SK-N-SH (cell line): ENCODE measurements at regions not wholly inside any gene's neighbourhood (a gene's known extent, or its start where the extent isn't known, plus 50 kb on each side); places are given as distances from the start of the nearest gene placed in this dataset.

Experiments
- CTCF ChIA-PET: fragments of 300-600, 350-600 bp; formaldehyde crosslinking; extraction: SDS; loops from one replicate; lab custom pipeline; 2021; lab: Yijun Ruan, JAX
- POLR2A ChIA-PET: fragments of 350-600 bp; sonication (Branson Sonifier 250); formaldehyde crosslinking; extraction: SDS; loops from one replicate; lab custom pipeline; 2020; ENCODE audit warnings: antibody characterized with exemption, inconsistent platforms; lab: Yijun Ruan, JAX
- DNase-seq: peaks from one replicate; pipeline ENCODE4 v3.0.0; 2012
- H2AFZ ChIP-seq: fragments of 200-600 bp; sonication (generic); 2 replicates; pipeline ENCODE4 v1.8.1; 2016; ENCODE audit warnings: antibody characterized with exemption, mild to moderate bottlenecking, low read depth
- H3F3A ChIP-seq: fragments of 200-600 bp; sonication (generic); replicated peaks from 2 replicates; pipeline ENCODE3; 2016; ENCODE audit warnings: antibody characterized with exemption, mild to moderate bottlenecking; ENCODE audit not compliant: insufficient read depth
- H3K27ac ChIP-seq, 2 experiments: fragments of 200-500 bp in 1 of 2; fragments of 200-600 bp in 1 of 2; sonication (Bioruptor generic) in 1 of 2; sonication (generic), shearing (Covaris generic) in 1 of 2; 2 replicates each; pipeline versions ENCODE4 v1.5.1 to v1.6.1; 2014 to 2016; ENCODE audit warnings: low read depth in 2 of 2, inconsistent platforms in 1 of 2, low read length in 1 of 2, mild to moderate bottlenecking in 1 of 2, mixed read lengths in 1 of 2
- H3K27me3 ChIP-seq: fragments of 200-600 bp; sonication (generic), shearing (Covaris generic); 2 replicates; pipeline ENCODE4 v1.6.1; 2016; ENCODE audit warnings: mixed run types; ENCODE audit not compliant: insufficient read depth
- H3K36me3 ChIP-seq, 2 experiments: fragments of 200-500 bp in 1 of 2; fragments of 200-600 bp in 1 of 2; sonication (Bioruptor generic) in 1 of 2; sonication (generic) in 1 of 2; replicated peaks in 1 of 2; 2 replicates each; pipeline versions ENCODE3 to v1.5.1; 2014 to 2016; ENCODE audit warnings: low read length in 1 of 2, mild to moderate bottlenecking in 1 of 2; ENCODE audit not compliant: insufficient read depth in 2 of 2, control insufficient read depth in 1 of 2
- H3K4me1 ChIP-seq, 2 experiments: fragments of 200-500 bp in 1 of 2; fragments of 200-600 bp in 1 of 2; sonication (Bioruptor generic) in 1 of 2; sonication (generic), shearing (Covaris generic) in 1 of 2; 2 replicates each; pipeline versions ENCODE4 v1.5.1 to v1.6.1; 2014 to 2016; ENCODE audit warnings: low read depth in 1 of 2, low read length in 1 of 2, mixed run types in 1 of 2; ENCODE audit not compliant: insufficient read depth in 2 of 2, control insufficient read depth in 1 of 2
- H3K4me2 ChIP-seq: fragments of 200-600 bp; sonication (generic), shearing (Covaris generic); 2 replicates; pipeline ENCODE4 v1.6.1; 2017; ENCODE audit warnings: mixed run types
- H3K4me3 ChIP-seq, 2 experiments: fragments of 200-500 bp in 1 of 2; fragments of 200-600 bp in 1 of 2; sonication (Bioruptor generic) in 1 of 2; sonication (generic), shearing (Covaris generic) in 1 of 2; 2 replicates each; pipeline versions ENCODE4 v1.5.1 to v1.8.1; 2014 to 2016; ENCODE audit warnings: low read depth in 2 of 2, inconsistent platforms in 1 of 2, low read length in 1 of 2, mild to moderate bottlenecking in 1 of 2, mixed read lengths in 1 of 2, moderate library complexity in 1 of 2
- H3K79me2 ChIP-seq: fragments of 200-600 bp; sonication (generic); 2 replicates; pipeline ENCODE4 v1.8.1; 2017; ENCODE audit warnings: mild to moderate bottlenecking; ENCODE audit not compliant: insufficient read depth
- H3K9ac ChIP-seq: fragments of 200-600 bp; sonication (generic); 2 replicates; pipeline ENCODE4 v1.6.1; 2017; ENCODE audit warnings: mixed run types
- H3K9me2 ChIP-seq: fragments of 200-600 bp; sonication (generic); 2 replicates; pipeline ENCODE4 v1.6.1; 2017; ENCODE audit warnings: mixed run types
- H3K9me3 ChIP-seq: fragments of 200-600 bp; sonication (generic); 2 replicates; pipeline ENCODE4 v1.6.1; 2017; ENCODE audit warnings: mixed run types, mild to moderate bottlenecking, moderate library complexity
- H4K20me1 ChIP-seq: fragments of 200-600 bp; sonication (generic); 2 replicates; pipeline ENCODE4 v1.6.1; 2017; ENCODE audit warnings: mild to moderate bottlenecking, mixed run types; ENCODE audit not compliant: insufficient read depth
- ELF1 ChIP-seq: IDR thresholded peaks from 2 replicates; pipeline ENCODE4 v1.4.0; 2012
- EP300 ChIP-seq, 2 experiments: IDR thresholded peaks; 2 replicates each; pipeline versions ENCODE4 v1.4.0 to v1.6.1; 2012; ENCODE audit warnings: borderline replicate concordance in 1 of 2, low read depth in 1 of 2, low read length in 1 of 2
- GABPA ChIP-seq: IDR thresholded peaks from 2 replicates; pipeline ENCODE4 v1.4.0; 2012; ENCODE audit warnings: low read depth, mild to moderate bottlenecking
- MXI1 ChIP-seq: IDR thresholded peaks from 2 replicates; pipeline ENCODE4 v1.6.1; 2012; ENCODE audit warnings: mild to moderate bottlenecking, low read depth, low read length, improper control_type of control experiment
- NFIC ChIP-seq: IDR thresholded peaks from 2 replicates; pipeline ENCODE4 v1.4.0; 2012; ENCODE audit warnings: borderline replicate concordance
- NRF1 ChIP-seq: IDR thresholded peaks from 2 replicates; pipeline ENCODE4 v1.6.1; 2012; ENCODE audit warnings: low read depth, mild to moderate bottlenecking, low read length
- POLR2AphosphoS5 ChIP-seq: IDR thresholded peaks from 2 replicates; pipeline ENCODE4 v1.6.1; 2012; ENCODE audit warnings: low read depth, low read length
- RAD21 ChIP-seq: IDR thresholded peaks from 2 replicates; pipeline ENCODE4 v1.6.1; 2012; ENCODE audit warnings: mild to moderate bottlenecking, low read length
- RFX5 ChIP-seq: IDR thresholded peaks from 2 replicates; pipeline ENCODE4 v1.6.1; 2012; ENCODE audit warnings: mild to moderate bottlenecking, improper control_type of control experiment, low read length
- RXRA ChIP-seq: IDR thresholded peaks from 2 replicates; pipeline ENCODE4 v1.4.0; 2012; ENCODE audit warnings: low read depth, mild to moderate bottlenecking, borderline replicate concordance
- SIN3A ChIP-seq: IDR thresholded peaks from 2 replicates; pipeline ENCODE4 v1.6.1; 2012; ENCODE audit warnings: low read depth, mild to moderate bottlenecking, low read length, moderate library complexity, borderline replicate concordance
- SMC3 ChIP-seq: IDR thresholded peaks from 2 replicates; pipeline ENCODE4 v1.6.1; 2012; ENCODE audit warnings: low read depth, low read length, improper control_type of control experiment
- YY1 ChIP-seq: IDR thresholded peaks from 2 replicates; pipeline ENCODE4 v1.4.0; 2012; ENCODE audit warnings: low read depth, mild to moderate bottlenecking
- WGBS: methylation state at CpG from one replicate; pipeline ENCODE4 v1.1.6; 2017; ENCODE audit warnings: low lambda C conversion rate; 5-methylcytosine and 5-hydroxymethylcytosine counted together
- TF ChIP-seq, protein P1 (sequence below): IDR thresholded peaks from 2 replicates; pipeline ENCODE4 v1.6.1; 2012; ENCODE audit warnings: mild to moderate bottlenecking, low read depth, low read length, moderate library complexity
- TF ChIP-seq, protein P2 (sequence below): IDR thresholded peaks from 2 replicates; pipeline ENCODE4; 2012
- TF ChIP-seq, protein P3 (sequence below): fragments of 150-350 bp; IDR thresholded peaks from 2 replicates; pipeline ENCODE4 v1.6.1; 2016; ENCODE audit warnings: mild to moderate bottlenecking, low read depth, low read length
- TF ChIP-seq, protein P4 (sequence below): IDR thresholded peaks from 2 replicates; pipeline ENCODE4 v1.4.0; 2012; ENCODE audit warnings: low read depth, borderline replicate concordance

DNA sequence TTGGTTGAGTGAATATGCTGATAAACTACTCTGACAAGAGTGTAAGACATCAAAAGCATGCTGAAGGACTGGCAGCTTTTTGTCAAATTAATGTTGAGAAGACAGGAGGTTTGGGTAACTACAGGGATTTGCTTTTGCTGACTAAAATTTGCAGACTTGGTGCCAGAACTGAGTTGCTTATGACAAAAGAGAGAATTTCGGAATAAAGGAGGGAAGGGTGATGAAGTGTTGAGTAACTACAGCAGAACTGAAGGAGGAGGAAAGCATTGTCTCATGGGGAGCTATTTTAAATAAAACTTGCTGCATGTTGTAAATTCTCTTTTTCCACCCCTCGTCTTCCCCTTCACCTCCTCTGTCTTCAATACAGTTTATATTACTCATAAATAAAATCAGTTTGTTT lies 296.1 kb downstream of the YTHDC2 start:
- no peak for TF ChIP-seq MXI1
- no peak for TF ChIP-seq ELF1
- no peak for TF ChIP-seq RXRA
- no peak for TF ChIP-seq GABPA
- TF ChIP-seq SIN3A = no peak
- TF ChIP-seq, protein P1, sequence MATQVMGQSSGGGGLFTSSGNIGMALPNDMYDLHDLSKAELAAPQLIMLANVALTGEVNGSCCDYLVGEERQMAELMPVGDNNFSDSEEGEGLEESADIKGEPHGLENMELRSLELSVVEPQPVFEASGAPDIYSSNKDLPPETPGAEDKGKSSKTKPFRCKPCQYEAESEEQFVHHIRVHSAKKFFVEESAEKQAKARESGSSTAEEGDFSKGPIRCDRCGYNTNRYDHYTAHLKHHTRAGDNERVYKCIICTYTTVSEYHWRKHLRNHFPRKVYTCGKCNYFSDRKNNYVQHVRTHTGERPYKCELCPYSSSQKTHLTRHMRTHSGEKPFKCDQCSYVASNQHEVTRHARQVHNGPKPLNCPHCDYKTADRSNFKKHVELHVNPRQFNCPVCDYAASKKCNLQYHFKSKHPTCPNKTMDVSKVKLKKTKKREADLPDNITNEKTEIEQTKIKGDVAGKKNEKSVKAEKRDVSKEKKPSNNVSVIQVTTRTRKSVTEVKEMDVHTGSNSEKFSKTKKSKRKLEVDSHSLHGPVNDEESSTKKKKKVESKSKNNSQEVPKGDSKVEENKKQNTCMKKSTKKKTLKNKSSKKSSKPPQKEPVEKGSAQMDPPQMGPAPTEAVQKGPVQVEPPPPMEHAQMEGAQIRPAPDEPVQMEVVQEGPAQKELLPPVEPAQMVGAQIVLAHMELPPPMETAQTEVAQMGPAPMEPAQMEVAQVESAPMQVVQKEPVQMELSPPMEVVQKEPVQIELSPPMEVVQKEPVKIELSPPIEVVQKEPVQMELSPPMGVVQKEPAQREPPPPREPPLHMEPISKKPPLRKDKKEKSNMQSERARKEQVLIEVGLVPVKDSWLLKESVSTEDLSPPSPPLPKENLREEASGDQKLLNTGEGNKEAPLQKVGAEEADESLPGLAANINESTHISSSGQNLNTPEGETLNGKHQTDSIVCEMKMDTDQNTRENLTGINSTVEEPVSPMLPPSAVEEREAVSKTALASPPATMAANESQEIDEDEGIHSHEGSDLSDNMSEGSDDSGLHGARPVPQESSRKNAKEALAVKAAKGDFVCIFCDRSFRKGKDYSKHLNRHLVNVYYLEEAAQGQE = no peak
- no peak for TF ChIP-seq NRF1
- TF ChIP-seq, protein P2, sequence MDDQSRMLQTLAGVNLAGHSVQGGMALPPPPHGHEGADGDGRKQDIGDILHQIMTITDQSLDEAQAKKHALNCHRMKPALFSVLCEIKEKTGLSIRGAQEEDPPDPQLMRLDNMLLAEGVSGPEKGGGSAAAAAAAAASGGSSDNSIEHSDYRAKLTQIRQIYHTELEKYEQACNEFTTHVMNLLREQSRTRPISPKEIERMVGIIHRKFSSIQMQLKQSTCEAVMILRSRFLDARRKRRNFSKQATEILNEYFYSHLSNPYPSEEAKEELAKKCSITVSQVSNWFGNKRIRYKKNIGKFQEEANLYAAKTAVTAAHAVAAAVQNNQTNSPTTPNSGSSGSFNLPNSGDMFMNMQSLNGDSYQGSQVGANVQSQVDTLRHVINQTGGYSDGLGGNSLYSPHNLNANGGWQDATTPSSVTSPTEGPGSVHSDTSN = no peak
- no peak for TF ChIP-seq YY1
- TF ChIP-seq, protein P3, sequence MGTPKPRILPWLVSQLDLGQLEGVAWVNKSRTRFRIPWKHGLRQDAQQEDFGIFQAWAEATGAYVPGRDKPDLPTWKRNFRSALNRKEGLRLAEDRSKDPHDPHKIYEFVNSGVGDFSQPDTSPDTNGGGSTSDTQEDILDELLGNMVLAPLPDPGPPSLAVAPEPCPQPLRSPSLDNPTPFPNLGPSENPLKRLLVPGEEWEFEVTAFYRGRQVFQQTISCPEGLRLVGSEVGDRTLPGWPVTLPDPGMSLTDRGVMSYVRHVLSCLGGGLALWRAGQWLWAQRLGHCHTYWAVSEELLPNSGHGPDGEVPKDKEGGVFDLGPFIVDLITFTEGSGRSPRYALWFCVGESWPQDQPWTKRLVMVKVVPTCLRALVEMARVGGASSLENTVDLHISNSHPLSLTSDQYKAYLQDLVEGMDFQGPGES = no peak
- H2AFZ ChIP-seq = no peak overlapping the region
- H3K9ac ChIP-seq = no peak overlapping the region
- H3K27ac ChIP-seq = no peak overlapping the region
- H3K9me3 ChIP-seq = no peaks in the 10 kb centered on the region
- no peaks in the 10 kb centered on the region for H3K27me3 ChIP-seq
- POLR2A ChIA-PET = interaction anchor here (0.6 kb wide), 1 partner anchor 885 kb away, joined by 3 read pairs; no protein-coding TSS in a partner anchor
- no peaks in the 10 kb centered on the region for H3K4me1 ChIP-seq
- no peaks in the 10 kb centered on the region for H3K9me2 ChIP-seq
- no peak for DNase-seq
- no peaks in the 10 kb centered on the region for H4K20me1 ChIP-seq
- no peaks in the 10 kb centered on the region for H3K79me2 ChIP-seq
- CTCF ChIA-PET = interaction anchor here (2.2 kb wide), 1 partner anchor 640 kb away, joined by 6 read pairs; no protein-coding TSS in a partner anchor
- no peak overlapping the region for H3K4me3 ChIP-seq
- WGBS = 19% methylated on average over 2 of the region's 2 CpGs
- H3F3A ChIP-seq = peaks cover 8% of the 10 kb centered on the region
- H3K4me2 ChIP-seq = no peak overlapping the region
- no peaks in the 10 kb centered on the region for H3K36me3 ChIP-seq

DNA sequence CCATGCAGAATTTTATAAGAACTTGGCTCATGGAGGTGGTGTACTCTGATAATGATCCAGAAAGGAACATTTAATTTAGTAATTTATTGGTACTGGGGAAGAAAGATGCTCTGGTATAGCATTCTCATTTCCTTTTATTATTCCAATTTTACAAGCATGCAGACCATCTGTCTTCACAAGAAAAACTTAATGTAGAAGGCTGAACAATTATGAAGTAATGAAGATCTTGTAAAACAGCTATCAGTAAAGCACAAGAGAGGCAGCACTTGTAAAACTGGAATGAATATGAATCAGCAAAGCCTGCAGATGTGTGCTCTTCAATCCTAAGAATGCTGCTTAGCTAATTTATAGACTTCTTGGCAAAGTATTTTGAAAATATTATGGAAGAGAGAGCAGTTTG lies 300.0 kb downstream of the YTHDC2 start:
- H3K4me2 ChIP-seq = no peak overlapping the region
- H3K27ac ChIP-seq = no peak overlapping the region
- H3K4me1 ChIP-seq = no peaks in the 10 kb centered on the region
- no peaks in the 10 kb centered on the region for H3K9me2 ChIP-seq
- H2AFZ ChIP-seq = no peak overlapping the region
- H3K36me3 ChIP-seq = no peaks in the 10 kb centered on the region
- H3K4me3 ChIP-seq = no peak overlapping the region
- no peak for DNase-seq
- no peaks in the 10 kb centered on the region for H3K79me2 ChIP-seq
- H3K27me3 ChIP-seq = no peaks in the 10 kb centered on the region
- ChIA-PET CTCF (no interaction called here), POLR2A (no interaction called here)
- no peaks in the 10 kb centered on the region for H3F3A ChIP-seq
- H4K20me1 ChIP-seq = no peaks in the 10 kb centered on the region
- no peak overlapping the region for H3K9ac ChIP-seq
- no peaks in the 10 kb centered on the region for H3K9me3 ChIP-seq
- TF ChIP-seq ELF1 (no peak), GABPA (no peak), EP300 (IDR thresholded peaks at IDR 0.05; ENCODE audit: borderline replicate concordance in 1 of 2, low read depth in 1 of 2, low read length in 1 of 2) (no peak), SMC3 (no peak), RFX5 (no peak), NFIC (no peak), RAD21 (no peak), POLR2AphosphoS5 (no peak)
- TF ChIP-seq, protein P3 = no peak
- TF ChIP-seq, protein P4, sequence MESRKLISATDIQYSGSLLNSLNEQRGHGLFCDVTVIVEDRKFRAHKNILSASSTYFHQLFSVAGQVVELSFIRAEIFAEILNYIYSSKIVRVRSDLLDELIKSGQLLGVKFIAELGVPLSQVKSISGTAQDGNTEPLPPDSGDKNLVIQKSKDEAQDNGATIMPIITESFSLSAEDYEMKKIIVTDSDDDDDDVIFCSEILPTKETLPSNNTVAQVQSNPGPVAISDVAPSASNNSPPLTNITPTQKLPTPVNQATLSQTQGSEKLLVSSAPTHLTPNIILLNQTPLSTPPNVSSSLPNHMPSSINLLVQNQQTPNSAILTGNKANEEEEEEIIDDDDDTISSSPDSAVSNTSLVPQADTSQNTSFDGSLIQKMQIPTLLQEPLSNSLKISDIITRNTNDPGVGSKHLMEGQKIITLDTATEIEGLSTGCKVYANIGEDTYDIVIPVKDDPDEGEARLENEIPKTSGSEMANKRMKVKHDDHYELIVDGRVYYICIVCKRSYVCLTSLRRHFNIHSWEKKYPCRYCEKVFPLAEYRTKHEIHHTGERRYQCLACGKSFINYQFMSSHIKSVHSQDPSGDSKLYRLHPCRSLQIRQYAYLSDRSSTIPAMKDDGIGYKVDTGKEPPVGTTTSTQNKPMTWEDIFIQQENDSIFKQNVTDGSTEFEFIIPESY = no peak
